GM12878 (cell line): ENCODE measurements at regions not wholly inside any gene's neighbourhood (a gene's known extent, or its start where the extent isn't known, plus 50 kb on each side); places are given as distances from the start of the nearest gene placed in this dataset.

Experiments
- ATAC-seq: fragments of 200-7000 bp; cut with Tn5 transposase; 3 replicates; pipeline ENCODE4 v1.9.1; 2020; ENCODE audit warnings: mild to moderate bottlenecking, moderate library complexity
- BruUV-seq: library from RNA; stranded (reverse); fragments of 400-500 nt; replicated peaks from 2 replicates; lab custom pipeline; 2021; lab: Mats Ljungman, UMichigan
- CTCF ChIA-PET: fragments of 300-600 bp; sonication (Branson Sonifier 250); formaldehyde crosslinking; extraction: SDS; loops from one replicate; lab custom pipeline; 2021; ENCODE audit warnings: inconsistent platforms; lab: Yijun Ruan, JAX
- POLR2A ChIA-PET: fragments of 350-600 bp; formaldehyde crosslinking; extraction: SDS; loops from one replicate; lab custom pipeline; 2021; ENCODE audit warnings: inconsistent platforms; lab: Charles Lee
- RAD21 ChIA-PET: fragments of 300-600 bp; sonication (Branson Sonifier 250); formaldehyde crosslinking; loops from one replicate; lab custom pipeline; 2023; ENCODE audit warnings: antibody characterized with exemption; ENCODE audit not compliant: unreplicated experiment; lab: Charles Lee
- SMC1A ChIA-PET: fragments of 300-600 bp; sonication (Branson Sonifier 250); formaldehyde crosslinking; loops from one replicate; lab custom pipeline; 2023; ENCODE audit not compliant: unreplicated experiment, uncharacterized antibody; lab: Charles Lee
- DNase-seq: peaks from one replicate; pipeline ENCODE4 v3.0.0-alpha.2; 2011; ENCODE audit warnings: low read depth, low spot score
- FAIRE-seq: peaks from 3 replicates; lab custom pipeline; 2011; peaks lifted over from hg19 to GRCh38; lab: Jason Lieb, UNC
- H2AFZ ChIP-seq: 2 replicates; pipeline ENCODE4 v1.6.0; 2011; ENCODE audit warnings: low read depth, low read length, control low read depth; ENCODE audit not compliant: control insufficient read depth
- H3K27ac ChIP-seq: 2 replicates; pipeline ENCODE4 v1.5.1; 2011; ENCODE audit warnings: control low read depth; ENCODE audit not compliant: control insufficient read depth, insufficient read depth
- H3K27me3 ChIP-seq, 2 experiments: replicated peaks in 1 of 2; 2 replicates each; pipeline versions ENCODE4 v1.6.0 to v1.6.1; 2011; ENCODE audit warnings: low read length in 1 of 2; ENCODE audit not compliant: control insufficient read depth in 2 of 2, insufficient read depth in 2 of 2
- H3K36me3 ChIP-seq, 2 experiments: 2 replicates each; pipeline ENCODE4 v1.5.1; 2011; ENCODE audit warnings: low read length in 1 of 2; ENCODE audit not compliant: control insufficient read depth in 2 of 2, insufficient read depth in 2 of 2
- H3K4me1 ChIP-seq: 2 replicates; pipeline ENCODE4 v1.6.1; 2011; ENCODE audit warnings: mild to moderate bottlenecking, low read length, moderate library complexity, mixed read lengths; ENCODE audit not compliant: control insufficient read depth, insufficient read depth
- H3K4me2 ChIP-seq: 2 replicates; pipeline ENCODE4 v1.6.0; 2011; ENCODE audit warnings: control low read depth; ENCODE audit not compliant: control insufficient read depth, insufficient read depth
- H3K4me3 ChIP-seq: fragments of 200-600 bp; sonication (generic); 2 replicates; pipeline ENCODE4 v1.5.1; 2016
- H3K79me2 ChIP-seq: 2 replicates; pipeline ENCODE4 v1.6.0; 2011; ENCODE audit warnings: low read length; ENCODE audit not compliant: control insufficient read depth, insufficient read depth
- H3K9ac ChIP-seq: 2 replicates; pipeline ENCODE4 v1.8.0; 2011; ENCODE audit warnings: low read length, control low read depth, mixed read lengths; ENCODE audit not compliant: control insufficient read depth, insufficient read depth
- H3K9me3 ChIP-seq: replicated peaks from 3 replicates; pipeline ENCODE4 v1.5.1; 2011; ENCODE audit warnings: mild to moderate bottlenecking, low read length; ENCODE audit not compliant: control insufficient read depth, insufficient read depth
- H4K20me1 ChIP-seq: 2 replicates; pipeline ENCODE4 v1.6.0; 2011; ENCODE audit not compliant: control insufficient read depth, insufficient read depth
- BACH1 ChIP-seq: fragments of 450-650 bp; IDR thresholded peaks from 2 replicates; pipeline ENCODE4 v1.6.1; 2017; ENCODE audit warnings: mild to moderate bottlenecking, borderline replicate concordance
- GATAD2B ChIP-seq: fragments of 450-650 bp; conservative IDR thresholded peaks from 2 replicates; pipeline ENCODE4 v1.6.1; 2017; ENCODE audit warnings: low read depth, mild to moderate bottlenecking, moderate library complexity
- HSF1 ChIP-seq: fragments of 150-350 bp; IDR thresholded peaks from 2 replicates; pipeline ENCODE4 v1.6.1; 2014; ENCODE audit warnings: mild to moderate bottlenecking, low read depth, low read length
- MYB ChIP-seq: fragments of 150-350 bp; IDR thresholded peaks from 2 replicates; pipeline ENCODE4 v1.6.1; 2014; ENCODE audit warnings: mild to moderate bottlenecking, low read depth, low read length, borderline replicate concordance
- PAX8 ChIP-seq: fragments of 450-650 bp; IDR thresholded peaks from 2 replicates; pipeline ENCODE4 v1.6.1; 2017; ENCODE audit warnings: mild to moderate bottlenecking, moderate library complexity
- RELA ChIP-seq: fragments of 450-650 bp; IDR thresholded peaks from 2 replicates; pipeline ENCODE4 v1.8.0; 2014; ENCODE audit warnings: borderline replicate concordance; ENCODE audit not compliant: partially characterized antibody
- RFX5 ChIP-seq: IDR thresholded peaks from 2 replicates; pipeline ENCODE4 v1.6.1; 2011; ENCODE audit warnings: low read depth, low read length, improper control_type of control experiment
- ZNF24 ChIP-seq: fragments of 450-650 bp; IDR thresholded peaks from 2 replicates; pipeline ENCODE4 v1.6.1; 2017; ENCODE audit warnings: antibody characterized with exemption, mild to moderate bottlenecking
- ZNF592 ChIP-seq: fragments of 450-650 bp; IDR thresholded peaks from 2 replicates; pipeline ENCODE4 v1.6.1; 2017; ENCODE audit warnings: mild to moderate bottlenecking, moderate library complexity
- WGBS: methylation state at CpG from one replicate; pipeline ENCODE4 v1.1.6; 2016; ENCODE audit warnings: low lambda C conversion rate; ENCODE audit not compliant: insufficient replicate concordance, insufficient coverage; ENCODE audit errors: missing lambda C conversion rate; 5-methylcytosine and 5-hydroxymethylcytosine counted together
- in situ Hi-C: fragments of 300-500 bp; cut with MboI; formaldehyde crosslinking; loops from 9 replicates; pipeline ENCODE4 v1.14.3; 2018; ENCODE audit warnings: mixed read lengths
- intact Hi-C: fragments of 100-400 bp; cut with micrococcal nuclease; formaldehyde crosslinking; loops from one replicate; pipeline ENCODE4 v1.14.2; 2022; ENCODE audit not compliant: unreplicated experiment
- TF ChIP-seq, protein P1 (sequence below), 3 experiments: IDR thresholded peaks in 2 of 3; conservative IDR thresholded peaks in 1 of 3; 2 replicates each; pipeline ENCODE4 v1.5.1; 2011; ENCODE audit warnings: low read depth in 3 of 3, low read length in 3 of 3, mild to moderate bottlenecking in 3 of 3, control low read depth in 2 of 3, moderate library complexity in 2 of 3, inconsistent platforms in 1 of 3, mixed read lengths in 1 of 3; ENCODE audit not compliant: control insufficient read depth in 2 of 3, insufficient read depth in 1 of 3; ENCODE audit errors: extremely low read depth in 1 of 3
- TF ChIP-seq, protein P2 (sequence below): IDR thresholded peaks from 2 replicates; pipeline ENCODE4 v1.6.1; 2011; ENCODE audit warnings: low read depth, low read length, improper control_type of control experiment, borderline replicate concordance
- TF ChIP-seq, protein P3 (sequence below): fragments of 450-650 bp; IDR thresholded peaks from 2 replicates; pipeline ENCODE4 v1.6.1; 2018; ENCODE audit warnings: mild to moderate bottlenecking, low read depth, moderate library complexity; ENCODE audit not compliant: partially characterized antibody

DNA sequence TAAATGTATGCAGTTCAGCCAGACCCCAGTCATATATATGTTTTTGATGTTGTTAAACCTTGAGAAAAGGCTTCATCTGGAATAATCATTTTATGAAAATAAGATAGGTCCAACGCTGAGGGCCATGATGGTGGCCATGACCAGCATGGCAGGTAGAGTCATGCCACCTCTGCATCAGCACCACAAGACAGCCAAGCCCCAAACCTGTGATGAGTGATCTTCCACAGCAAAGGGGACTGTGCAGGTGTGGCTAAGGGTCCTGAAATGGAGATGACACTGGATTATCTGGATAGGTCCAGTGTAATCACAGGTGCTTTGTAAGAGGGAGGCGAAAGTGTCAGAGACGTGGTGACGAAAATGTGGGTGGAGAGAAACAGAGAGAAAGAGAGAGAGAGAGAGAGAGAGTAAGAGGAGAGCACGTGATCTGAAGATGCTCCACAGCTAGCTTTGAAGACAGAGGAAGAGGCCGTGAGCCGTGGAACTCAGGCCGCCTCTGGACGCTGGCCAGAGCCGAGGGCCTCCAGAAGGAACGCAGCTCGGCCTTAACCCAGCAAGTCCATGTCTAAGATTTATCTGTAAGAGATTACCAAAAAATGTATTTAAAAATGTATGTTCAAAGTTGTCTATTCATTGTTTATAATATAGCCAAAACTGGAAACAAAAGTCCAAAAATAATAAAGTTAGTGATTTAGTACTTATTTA, 304.4 kb upstream of the SHH start:
- no peak overlapping the region for H2AFZ ChIP-seq
- CTCF ChIA-PET, result no interaction called here
- POLR2A ChIA-PET, result no interaction called here
- no peak overlapping the region for H3K4me2 ChIP-seq
- H3K27ac ChIP-seq, result no peak overlapping the region
- H3K36me3 ChIP-seq, result no peaks in the 10 kb centered on the region
- no peaks in the 10 kb centered on the region for H3K4me1 ChIP-seq
- H3K79me2 ChIP-seq, result no peaks in the 10 kb centered on the region
- RAD21 ChIA-PET, result no interaction called here
- no TSS peak for BruUV-seq
- DNase-seq, result no peak
- in situ Hi-C loops, result no loop called here
- SMC1A ChIA-PET, result no interaction called here
- intact Hi-C loops, result no loop called here
- no peak for FAIRE-seq
- H3K9ac ChIP-seq, result no peak overlapping the region
- H4K20me1 ChIP-seq, result no peaks in the 10 kb centered on the region
- no peak overlapping the region for H3K4me3 ChIP-seq
- no peaks in the 10 kb centered on the region; a peak in 2 of 4 replicates for H3K27me3 ChIP-seq
- H3K9me3 ChIP-seq, result no peaks in the 10 kb centered on the region
- ATAC-seq, result no peak
- 39% methylated on average over 11 of the region's 12 CpGs for WGBS
- no peak for TF ChIP-seq ZNF592
- TF ChIP-seq, protein P1, sequence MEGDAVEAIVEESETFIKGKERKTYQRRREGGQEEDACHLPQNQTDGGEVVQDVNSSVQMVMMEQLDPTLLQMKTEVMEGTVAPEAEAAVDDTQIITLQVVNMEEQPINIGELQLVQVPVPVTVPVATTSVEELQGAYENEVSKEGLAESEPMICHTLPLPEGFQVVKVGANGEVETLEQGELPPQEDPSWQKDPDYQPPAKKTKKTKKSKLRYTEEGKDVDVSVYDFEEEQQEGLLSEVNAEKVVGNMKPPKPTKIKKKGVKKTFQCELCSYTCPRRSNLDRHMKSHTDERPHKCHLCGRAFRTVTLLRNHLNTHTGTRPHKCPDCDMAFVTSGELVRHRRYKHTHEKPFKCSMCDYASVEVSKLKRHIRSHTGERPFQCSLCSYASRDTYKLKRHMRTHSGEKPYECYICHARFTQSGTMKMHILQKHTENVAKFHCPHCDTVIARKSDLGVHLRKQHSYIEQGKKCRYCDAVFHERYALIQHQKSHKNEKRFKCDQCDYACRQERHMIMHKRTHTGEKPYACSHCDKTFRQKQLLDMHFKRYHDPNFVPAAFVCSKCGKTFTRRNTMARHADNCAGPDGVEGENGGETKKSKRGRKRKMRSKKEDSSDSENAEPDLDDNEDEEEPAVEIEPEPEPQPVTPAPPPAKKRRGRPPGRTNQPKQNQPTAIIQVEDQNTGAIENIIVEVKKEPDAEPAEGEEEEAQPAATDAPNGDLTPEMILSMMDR (IDR thresholded peaks at IDR 0.05 in 2 of 3, conservative IDR thresholded peaks at IDR 0.05 in 1 of 3; ENCODE audit: control insufficient read depth in 2 of 3, extremely low read depth in 1 of 3, insufficient read depth in 1 of 3, low read depth in 3 of 3, low read length in 3 of 3), result no peak
- no peak for TF ChIP-seq RELA
- no peak for TF ChIP-seq RFX5
- TF ChIP-seq ZNF24, result no peak
- TF ChIP-seq, protein P2, sequence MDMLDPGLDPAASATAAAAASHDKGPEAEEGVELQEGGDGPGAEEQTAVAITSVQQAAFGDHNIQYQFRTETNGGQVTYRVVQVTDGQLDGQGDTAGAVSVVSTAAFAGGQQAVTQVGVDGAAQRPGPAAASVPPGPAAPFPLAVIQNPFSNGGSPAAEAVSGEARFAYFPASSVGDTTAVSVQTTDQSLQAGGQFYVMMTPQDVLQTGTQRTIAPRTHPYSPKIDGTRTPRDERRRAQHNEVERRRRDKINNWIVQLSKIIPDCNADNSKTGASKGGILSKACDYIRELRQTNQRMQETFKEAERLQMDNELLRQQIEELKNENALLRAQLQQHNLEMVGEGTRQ, result no peak
- no peak for TF ChIP-seq PAX8
- no peak for TF ChIP-seq GATAD2B
- TF ChIP-seq, protein P3, sequence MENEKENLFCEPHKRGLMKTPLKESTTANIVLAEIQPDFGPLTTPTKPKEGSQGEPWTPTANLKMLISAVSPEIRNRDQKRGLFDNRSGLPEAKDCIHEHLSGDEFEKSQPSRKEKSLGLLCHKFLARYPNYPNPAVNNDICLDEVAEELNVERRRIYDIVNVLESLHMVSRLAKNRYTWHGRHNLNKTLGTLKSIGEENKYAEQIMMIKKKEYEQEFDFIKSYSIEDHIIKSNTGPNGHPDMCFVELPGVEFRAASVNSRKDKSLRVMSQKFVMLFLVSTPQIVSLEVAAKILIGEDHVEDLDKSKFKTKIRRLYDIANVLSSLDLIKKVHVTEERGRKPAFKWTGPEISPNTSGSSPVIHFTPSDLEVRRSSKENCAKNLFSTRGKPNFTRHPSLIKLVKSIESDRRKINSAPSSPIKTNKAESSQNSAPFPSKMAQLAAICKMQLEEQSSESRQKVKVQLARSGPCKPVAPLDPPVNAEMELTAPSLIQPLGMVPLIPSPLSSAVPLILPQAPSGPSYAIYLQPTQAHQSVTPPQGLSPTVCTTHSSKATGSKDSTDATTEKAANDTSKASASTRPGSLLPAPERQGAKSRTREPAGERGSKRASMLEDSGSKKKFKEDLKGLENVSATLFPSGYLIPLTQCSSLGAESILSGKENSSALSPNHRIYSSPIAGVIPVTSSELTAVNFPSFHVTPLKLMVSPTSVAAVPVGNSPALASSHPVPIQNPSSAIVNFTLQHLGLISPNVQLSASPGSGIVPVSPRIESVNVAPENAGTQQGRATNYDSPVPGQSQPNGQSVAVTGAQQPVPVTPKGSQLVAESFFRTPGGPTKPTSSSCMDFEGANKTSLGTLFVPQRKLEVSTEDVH, result no peak
- no peak for TF ChIP-seq MYB
- TF ChIP-seq BACH1, result no peak
- TF ChIP-seq HSF1, result no peak
